HG03095 (cell line): ENCODE measurements at regions not wholly inside any gene's neighbourhood (a gene's known extent, or its start where the extent isn't known, plus 50 kb on each side); places are given as distances from the start of the nearest gene placed in this dataset.
"Not testable (repeated sequence)": the region's sequence is repeated elsewhere in the genome, so short reads cannot be mapped to it uniquely, and the experiment has no call there.

Source experiments
- ATAC-seq: cut with Tn5 transposase; IDR thresholded peaks from one replicate; pipeline ENCODE4 v1.9.1; 2021; ENCODE audit warnings: moderate library complexity; ENCODE audit not compliant: unreplicated experiment

- no peak for ATAC-seq
Measured at GRCh38 chr7:85815526-85815925, 628.7 kb upstream of the SEMA3D start.

GRCh38 chr7:85806321-85806720 is 619.5 kb upstream of the SEMA3D start:
- no peak for ATAC-seq

GRCh38 chr7:85805656-85806055 is 618.8 kb upstream of the SEMA3D start:
- no peak for ATAC-seq

GRCh38 chr7:85805249-85805648 is 618.4 kb upstream of the SEMA3D start:
- ATAC-seq: no peak

- no peak for ATAC-seq
Measured at GRCh38 chr7:85802211-85802610, 615.4 kb upstream of the SEMA3D start.

DNA sequence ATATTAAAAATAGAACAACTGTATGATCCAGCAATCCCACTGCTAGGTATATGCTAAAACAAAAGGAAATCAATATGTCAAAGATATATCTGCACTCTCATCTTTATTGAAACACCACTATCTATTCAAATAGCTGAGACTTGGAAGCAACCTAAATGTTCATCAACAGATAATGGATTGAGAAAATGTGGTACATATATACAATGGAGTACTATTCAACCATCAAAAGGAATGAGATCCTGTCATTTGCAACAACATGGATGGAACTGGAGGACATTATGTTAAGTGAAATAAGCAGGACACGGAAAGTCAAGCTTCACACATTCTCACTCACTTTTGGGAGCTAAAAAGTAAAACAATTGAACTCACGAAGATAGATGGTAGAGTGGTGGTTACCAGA is 610.1 kb upstream of the SEMA3D start:
- ATAC-seq: no peak

- ATAC-seq: not testable (repeated sequence)
Measured at GRCh38 chr7:85791098-85791497, 604.2 kb upstream of the SEMA3D start.

DNA sequence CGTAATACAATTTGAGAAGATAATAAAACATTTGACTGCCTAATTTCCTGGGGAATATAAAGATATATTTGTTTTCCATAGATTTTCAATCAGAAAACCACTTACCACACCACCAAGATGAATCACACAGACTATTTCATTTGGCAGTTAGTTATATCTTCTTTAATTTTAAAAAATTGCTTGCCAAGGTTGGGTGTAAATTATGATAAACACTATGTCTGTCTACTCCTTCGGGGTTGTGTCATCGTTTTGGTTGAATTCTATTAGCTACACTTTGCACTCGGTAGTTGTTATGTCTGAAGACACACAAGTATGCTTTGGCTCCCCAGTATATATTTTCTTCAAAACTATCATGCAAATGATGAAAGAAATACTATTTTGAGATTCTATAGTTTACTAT is 594.8 kb upstream of the SEMA3D start:
- no peak for ATAC-seq

DNA sequence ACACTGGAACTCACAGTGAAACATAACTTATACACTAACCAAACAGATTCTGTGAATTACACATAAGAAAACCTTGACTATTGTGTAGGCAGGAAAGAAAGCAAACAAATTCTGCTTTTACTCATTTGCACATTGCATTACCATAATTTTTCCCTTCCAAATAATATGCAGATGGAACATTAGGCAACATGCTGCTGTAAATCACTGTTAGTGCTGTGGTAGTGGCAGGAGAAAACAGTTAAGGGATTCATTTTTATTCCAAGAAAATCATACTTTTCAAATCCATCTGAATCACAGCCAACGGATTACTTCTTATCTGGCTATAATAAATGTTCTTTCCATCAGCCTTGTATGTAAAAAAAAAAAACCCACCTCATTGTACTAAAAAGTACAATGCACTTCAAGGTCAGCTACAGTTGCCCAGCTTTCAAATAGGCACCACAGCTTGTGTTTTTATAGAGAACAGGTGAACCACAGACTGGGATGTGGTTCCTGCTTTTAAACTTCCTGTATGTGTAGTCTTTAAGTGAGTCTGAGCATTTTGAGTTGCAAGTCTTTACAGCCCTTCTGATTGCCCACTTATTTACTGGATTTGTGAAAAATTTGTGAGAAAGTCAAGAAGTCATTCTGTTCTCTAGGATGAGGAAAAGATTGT is 590.0 kb upstream of the SEMA3D start:
- no peak for ATAC-seq

- no peak for ATAC-seq
Measured at GRCh38 chr7:85775431-85775830, 588.6 kb upstream of the SEMA3D start.

GRCh38 chr7:85774986-85775385 is 588.1 kb upstream of the SEMA3D start:
- ATAC-seq: no peak

DNA sequence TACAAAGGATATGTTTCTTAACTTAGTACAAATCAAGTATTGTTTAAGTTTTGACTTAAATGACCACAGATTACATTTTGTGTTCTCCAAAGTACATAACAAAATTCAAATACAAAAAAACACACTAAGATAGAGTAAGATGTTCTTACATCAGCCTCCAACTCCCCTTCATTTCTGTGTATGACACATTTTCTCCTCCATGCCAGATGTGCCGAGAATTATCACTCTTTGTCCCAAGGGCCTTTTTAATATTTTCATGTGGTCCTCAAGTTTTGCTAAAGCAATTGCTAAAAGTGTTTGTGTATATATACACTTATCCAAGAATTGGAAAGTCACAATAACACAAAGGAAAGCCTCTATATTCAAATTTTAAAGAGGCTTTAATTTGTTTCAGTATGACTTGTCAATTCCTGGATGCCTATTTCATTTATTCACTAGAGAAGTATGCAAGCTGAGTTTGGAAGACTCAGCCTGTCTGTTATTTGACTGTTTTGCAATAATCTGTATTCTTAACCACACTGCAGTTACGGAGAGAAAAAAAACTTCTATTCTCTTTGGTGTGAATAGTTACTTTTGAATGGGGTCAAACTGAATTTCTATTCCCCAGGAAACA is 586.4 kb upstream of the SEMA3D start:
- no peak for ATAC-seq

GRCh38 chr7:85771516-85771915 is 584.7 kb upstream of the SEMA3D start:
- ATAC-seq: no peak

DNA sequence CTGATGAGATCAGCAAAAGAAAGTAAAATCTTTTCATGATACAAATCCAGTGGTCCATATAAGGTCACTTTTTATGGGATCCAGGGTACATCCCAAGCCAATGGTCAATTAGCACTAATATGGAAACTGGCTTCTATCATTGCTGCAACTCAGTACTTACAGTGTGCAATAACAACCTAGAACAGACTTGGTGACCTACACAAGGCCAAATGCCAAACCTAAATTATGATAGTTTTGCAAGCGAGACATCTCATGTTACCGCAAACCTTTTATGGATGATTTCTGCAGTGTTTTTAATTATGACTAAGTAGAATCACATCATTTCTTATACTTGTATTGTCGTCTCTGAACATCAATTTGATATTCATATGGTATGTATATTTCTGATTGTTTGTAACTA is 583.5 kb upstream of the SEMA3D start:
- no peak for ATAC-seq

DNA sequence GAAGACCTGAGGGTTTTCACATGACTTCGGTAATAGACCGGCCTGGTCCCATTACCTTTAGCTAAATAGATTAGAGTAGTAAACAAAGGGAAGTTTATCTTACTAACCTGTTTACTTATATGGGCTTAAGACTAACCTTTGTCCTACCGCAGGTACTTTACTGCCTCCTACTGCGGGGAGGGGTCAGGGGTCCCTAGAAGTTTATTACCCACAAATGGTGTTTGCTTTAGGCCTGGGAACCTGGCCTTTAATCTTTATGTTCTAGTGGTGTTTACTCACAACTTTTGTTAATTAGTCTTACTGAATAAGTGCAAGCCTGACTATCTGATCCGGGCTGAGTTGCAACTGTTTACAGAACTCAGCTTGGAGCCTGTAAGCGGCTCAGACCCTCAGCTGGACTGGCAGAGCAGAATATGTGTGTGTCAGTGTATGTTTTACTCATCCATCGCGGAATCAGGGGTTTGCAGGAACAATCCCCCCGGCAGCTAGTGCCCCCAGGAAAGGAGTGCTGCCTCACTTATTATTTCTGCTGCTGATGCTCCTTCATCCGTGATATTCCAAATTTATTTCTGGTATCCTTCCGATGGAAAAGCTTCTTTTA is 578.9 kb upstream of the SEMA3D start:
- no peak for ATAC-seq

DNA sequence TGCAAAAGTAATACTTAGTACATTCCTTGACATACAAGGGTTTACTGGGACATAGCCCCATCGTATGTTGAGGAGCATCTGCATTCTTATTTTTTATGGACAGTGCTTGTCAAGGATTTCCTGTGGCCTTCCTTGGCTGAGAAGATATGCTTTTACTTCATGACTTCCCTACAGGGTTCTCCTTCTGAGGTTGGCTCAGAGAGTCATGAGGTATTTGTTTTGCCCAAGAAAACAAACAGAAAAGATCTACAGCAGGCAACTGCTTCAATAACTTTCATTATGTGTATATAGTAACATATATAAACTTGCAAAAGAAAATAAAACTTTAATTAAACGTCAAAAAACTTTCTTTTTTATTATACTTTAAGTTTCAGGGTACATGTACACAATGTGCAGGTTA is 577.2 kb upstream of the SEMA3D start:
- ATAC-seq: no peak

DNA sequence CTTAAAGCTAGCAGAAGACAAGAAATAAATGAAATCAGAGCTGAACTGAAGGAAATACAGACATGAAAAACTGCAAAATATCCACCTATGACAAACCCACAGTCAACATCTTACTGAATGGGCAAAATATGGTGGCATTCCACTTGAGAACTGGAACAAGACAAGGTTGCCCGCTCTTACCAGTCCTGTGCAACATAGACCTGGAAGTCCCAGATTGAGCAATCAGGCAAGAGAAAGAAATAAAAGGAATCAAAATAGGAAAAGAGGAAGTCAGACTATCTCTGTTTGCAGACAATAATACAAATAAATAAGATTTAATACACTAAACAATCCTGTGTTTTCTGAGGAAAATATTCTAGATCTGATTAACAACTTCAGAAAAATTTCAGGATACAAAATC is 570.5 kb upstream of the SEMA3D start:
- no peak for ATAC-seq

DNA sequence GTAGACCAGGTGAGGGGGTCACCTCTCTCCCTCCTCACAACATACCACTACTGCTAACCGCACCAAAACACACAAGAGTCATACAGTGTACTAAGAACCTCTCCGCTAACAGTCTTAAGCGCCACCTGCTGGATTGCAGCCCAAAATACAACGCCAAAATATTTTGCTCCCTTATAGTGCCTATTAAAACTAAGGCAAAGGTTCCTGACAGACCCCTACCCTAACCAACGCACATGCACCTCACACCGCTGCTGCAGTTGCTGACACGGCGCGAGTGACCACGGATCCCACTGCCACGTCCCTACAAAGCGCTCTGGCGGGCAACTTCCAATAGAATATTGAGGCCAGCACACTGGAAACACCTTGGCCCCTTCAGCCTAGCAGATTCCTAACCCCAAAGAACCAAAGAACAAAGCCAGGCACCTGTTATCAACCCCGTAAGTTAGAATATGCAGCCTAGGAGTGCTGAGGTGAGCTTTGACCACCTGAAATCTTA is 563.6 kb upstream of the SEMA3D start:
- ATAC-seq: peak; percentile 87

DNA sequence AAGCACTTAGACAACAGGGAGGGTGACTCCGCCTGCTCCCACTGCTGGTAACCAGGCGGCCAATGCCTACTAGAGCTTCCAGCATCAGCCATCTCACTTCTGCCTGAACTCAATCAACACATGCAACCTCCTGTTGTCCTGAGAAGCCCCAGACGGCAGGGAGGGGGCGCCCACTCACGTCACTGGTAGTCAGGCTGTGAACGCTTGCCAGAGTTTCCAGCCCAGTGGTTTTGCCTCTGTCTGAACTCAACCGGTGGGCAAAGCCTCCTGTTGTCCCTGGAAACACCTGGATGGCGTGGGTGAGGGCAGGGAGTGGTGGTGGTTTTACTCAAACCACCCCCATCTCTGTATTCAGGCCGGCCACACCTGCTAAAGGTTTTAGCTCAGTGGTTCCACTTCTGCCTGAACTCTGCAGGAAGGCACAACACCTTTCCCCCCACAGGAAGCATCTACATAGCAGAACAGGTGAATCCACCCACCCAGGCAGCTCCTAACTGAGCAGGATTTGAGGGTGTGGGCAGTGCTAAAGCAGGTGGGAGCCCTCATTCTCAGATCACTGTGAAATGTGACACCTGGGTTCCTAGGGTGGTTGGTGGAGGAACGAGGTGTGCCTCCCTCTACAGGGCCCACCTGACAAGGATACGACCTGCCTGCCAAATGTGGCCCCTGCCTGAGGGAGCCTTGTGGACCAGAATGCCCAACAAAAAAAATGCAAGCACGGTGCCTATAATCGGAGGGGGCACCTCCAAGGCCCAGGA is 563.0 kb upstream of the SEMA3D start:
- peak; percentile 30 for ATAC-seq

GRCh38 chr7:85748861-85749260 is 562.0 kb upstream of the SEMA3D start:
- no peak for ATAC-seq

DNA sequence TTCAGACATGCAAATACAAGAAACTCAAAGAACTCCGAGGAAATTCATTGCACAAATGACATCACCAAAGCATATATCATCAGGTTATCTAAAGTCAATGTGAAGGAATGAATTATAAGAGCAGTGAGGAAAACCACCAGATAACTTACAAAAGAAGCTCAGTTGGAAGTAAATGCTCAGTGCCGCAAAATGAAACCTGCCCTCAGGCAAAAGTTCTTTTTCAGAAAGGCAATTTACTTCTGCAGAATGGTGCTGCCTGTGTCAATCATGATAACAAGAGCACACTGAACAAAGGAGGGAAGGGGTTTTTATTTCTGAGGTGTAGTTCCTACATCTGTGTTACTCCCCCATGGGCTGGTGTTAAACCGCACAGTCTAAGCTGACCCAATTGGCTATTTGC is 550.6 kb upstream of the SEMA3D start:
- no peak for ATAC-seq

DNA sequence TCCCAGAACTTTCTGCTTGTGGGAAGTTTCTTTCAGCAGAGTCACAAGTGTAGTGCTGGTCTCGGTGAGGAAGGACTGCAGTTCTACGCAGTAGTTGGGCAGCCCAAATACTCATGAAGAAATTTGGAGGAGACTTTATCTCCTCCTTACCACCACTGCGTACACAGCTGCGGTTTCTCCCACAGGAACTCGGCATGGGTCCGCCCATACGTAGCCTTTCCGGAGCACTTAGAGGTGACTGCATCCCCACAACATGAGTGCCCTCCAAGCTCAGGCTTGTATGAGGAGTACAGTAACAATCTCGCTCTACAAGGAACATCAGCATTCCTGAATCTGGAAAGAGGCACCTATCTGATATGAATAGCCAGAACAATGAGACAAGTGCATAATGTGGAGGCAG is 549.2 kb upstream of the SEMA3D start:
- ATAC-seq: no peak
